GM18858 (cell line): ENCODE measurements at regions not wholly inside any gene's neighbourhood (a gene's known extent, or its start where the extent isn't known, plus 50 kb on each side); places are given as distances from the start of the nearest gene placed in this dataset.

Experiments used
- ATAC-seq: cut with Tn5 transposase; IDR thresholded peaks from one replicate; pipeline ENCODE4 v1.9.1; 2021; ENCODE audit not compliant: unreplicated experiment

- no peak for ATAC-seq
These were observed 92.2 kb downstream of the UNC5CL start for GRCh38 chr6:40946738-40947301.

DNA sequence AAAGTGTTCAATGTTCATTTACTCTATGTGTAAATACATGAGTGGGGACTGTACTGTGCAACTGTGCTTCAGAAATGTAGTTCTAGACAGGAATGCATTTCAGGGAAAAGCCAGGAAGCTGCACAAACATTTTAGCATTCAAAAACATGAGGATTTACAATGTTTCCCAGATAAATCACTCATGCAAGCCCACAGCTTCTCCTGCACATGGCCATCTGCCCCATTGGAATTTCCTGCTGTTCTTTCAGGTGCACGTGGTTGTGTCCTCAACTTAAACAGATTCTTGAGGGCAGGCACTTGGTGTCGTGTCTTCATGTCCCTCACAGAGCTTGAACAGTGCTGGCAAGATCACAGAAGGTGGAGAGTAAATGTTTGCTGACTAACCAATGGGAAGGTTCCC, 101.5 kb downstream of the UNC5CL start:
- no peak for ATAC-seq

GRCh38 chr6:40936818-40937251, 102.2 kb downstream of the UNC5CL start:
- no peak for ATAC-seq

DNA sequence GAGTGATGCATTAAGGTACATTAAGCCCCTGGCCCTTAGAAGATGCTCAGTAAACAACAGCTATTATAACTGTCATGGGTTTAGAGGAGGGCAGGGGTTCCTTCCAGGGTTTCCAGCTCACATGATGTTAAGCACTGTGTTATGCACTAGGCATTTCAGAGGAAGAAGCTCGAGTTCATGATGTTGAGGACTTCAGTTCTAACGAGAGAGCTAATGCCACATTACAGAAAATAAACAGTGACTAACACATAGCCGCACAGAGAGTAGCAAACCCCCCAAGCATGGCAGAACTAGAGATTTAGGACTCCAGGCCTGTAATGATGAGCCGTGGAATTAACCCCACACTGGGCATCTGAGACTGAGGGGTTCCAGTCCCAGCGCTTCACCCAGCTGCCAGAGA, 105.2 kb downstream of the UNC5CL start:
- ATAC-seq: no peak

GRCh38 chr6:40932953-40933352, 106.1 kb downstream of the UNC5CL start:
- no peak for ATAC-seq

DNA sequence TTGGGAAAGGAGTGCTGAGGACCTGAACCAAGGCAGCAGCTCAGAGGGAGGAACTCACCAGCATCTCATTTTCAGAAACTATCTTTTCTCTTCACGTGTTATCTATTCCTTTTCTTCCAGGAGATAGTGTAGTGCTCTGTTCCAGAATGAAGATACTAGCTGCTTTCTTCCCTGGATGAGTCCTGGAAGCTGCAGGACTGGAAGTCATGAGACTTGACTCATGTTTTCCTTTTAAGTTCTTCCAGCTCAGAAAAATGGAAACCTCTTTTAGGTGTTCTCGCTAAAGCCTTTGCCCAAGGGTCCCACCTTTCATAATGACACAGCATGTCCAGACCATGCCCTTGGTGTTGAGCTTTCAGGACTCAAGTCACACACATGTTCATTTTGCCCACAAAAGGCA, 106.7 kb downstream of the UNC5CL start:
- no peak for ATAC-seq

DNA sequence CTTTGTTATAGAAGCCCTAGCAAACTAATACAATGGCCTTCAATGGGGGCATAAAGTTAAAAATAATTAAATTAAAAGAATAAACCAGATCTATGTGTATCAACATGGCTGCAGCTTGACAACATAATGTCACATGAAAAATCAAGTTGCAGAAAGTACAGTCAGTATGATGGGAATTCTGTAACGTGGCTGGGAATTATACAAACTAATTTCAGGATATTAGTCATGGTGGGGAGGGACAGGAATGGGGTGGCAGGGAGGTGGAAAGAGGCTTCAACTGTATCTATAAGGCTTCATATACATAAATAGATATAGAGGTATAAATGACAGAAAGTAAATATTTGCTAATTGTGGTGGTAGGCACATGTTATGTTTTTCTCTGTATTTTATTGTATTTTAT, 107.1 kb downstream of the UNC5CL start:
- ATAC-seq: no peak

DNA sequence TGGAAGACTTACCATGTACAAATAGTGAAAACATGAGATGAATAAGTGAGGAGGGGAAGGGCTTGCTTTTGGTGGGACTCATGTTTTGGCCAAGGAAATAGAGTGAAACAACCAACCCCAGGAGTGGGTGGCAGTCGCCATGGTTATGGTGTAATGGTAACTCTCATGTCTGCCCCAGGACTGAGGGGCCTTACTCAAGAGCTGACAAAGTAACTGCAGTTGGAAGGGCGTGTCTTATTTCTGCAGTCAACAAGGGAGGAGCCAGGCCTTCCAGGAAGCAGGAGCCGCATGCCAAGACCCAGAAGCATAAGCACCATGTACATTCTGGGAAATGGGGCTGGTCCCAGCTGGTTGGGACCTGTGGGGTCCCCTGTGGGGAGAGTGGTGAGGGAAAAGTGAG, 108.5 kb downstream of the UNC5CL start:
- ATAC-seq: no peak

DNA sequence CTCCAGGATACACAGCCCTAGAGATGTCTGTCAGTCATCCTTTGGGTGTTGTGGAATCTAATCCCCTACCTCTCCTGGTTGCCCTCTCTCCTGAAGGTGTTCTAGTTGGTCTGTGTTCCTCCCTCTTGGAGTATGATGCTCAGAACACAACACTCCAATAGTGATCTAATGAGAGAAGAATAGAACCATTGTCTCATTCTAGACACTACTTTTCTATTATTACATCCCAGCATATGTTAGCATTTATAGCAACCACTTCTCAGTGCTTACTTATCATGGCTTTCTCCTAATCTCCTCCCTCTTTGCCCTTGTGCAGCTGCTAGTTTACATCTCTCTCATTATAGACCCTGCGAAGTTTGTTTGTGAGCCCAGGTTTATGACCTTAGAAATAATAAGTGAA, 109.0 kb downstream of the UNC5CL start:
- ATAC-seq: no peak

DNA sequence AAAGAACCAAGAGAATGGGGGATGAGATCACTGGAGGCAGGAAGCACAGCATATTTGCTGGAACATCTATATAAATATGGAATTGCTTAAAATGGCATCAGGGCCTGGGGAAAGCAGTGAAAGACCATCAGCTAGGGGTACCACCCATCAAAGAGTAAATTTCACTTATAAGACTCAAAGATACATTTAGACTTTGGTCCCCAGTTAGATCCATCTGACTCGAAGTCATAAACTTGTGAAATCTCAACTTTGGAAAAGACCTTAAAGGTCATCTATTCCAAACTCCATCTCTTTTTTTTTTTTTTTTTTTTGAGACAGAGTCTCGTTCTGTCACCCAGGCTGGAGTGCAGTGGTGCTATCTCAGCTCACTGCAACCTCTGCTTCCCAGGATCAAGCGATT, 109.8 kb downstream of the UNC5CL start:
- ATAC-seq: no peak

- ATAC-seq: no peak
These were observed 110.3 kb downstream of the UNC5CL start for GRCh38 chr6:40928763-40929162.

DNA sequence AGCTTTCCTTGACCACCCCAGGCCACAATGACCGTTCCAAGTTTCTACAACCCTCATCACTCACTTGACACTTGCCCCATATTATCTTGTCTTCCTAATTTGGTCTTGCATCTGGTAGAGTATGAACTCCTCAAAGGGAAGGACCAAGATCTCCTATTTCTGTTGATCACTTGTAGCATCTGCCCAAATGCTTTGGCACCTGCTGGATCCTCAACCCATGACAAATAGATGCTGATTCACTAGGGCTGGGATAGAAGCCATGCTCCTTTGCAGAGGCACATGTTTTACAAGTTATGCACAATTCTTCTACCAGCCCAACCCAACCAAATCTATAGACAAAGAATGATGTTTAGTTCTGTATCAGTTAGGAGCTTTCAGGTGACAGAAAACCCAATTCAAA, 110.7 kb downstream of the UNC5CL start:
- ATAC-seq: no peak

- ATAC-seq: no peak
These were observed 113.7 kb downstream of the UNC5CL start for GRCh38 chr6:40925341-40925740.

GRCh38 chr6:40924839-40925238, 114.2 kb downstream of the UNC5CL start:
- ATAC-seq: no peak

- ATAC-seq: no peak
These were observed 115.1 kb downstream of the UNC5CL start for GRCh38 chr6:40923880-40924279.

- ATAC-seq: no peak
These were observed 115.7 kb downstream of the UNC5CL start for GRCh38 chr6:40923326-40923725.

GRCh38 chr6:40922281-40922680, 116.7 kb downstream of the UNC5CL start:
- ATAC-seq: no peak

GRCh38 chr6:40918040-40918651, 120.9 kb downstream of the UNC5CL start:
- ATAC-seq: no peak

GRCh38 chr6:40917603-40918002, 121.4 kb downstream of the UNC5CL start:
- ATAC-seq: no peak

DNA sequence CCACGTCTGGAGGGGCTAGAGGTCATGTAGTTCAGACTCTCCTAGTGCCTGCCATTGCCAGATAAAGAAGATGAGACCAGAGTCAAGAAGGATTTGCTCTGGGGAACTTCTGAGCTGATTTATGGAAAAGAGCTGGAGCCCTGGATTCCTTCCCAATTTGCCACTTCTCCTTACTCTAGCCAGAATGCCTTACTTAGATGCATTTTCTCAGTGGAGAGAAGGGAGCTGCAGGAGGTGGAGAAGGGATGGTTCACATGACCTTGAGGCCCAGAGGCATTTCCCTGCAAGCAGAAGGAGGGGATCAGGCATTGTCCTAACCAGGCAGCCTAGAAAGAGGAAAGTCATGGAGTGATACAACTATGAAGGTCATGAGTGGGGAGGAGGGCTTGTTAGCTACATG, 122.2 kb downstream of the UNC5CL start:
- no peak for ATAC-seq

DNA sequence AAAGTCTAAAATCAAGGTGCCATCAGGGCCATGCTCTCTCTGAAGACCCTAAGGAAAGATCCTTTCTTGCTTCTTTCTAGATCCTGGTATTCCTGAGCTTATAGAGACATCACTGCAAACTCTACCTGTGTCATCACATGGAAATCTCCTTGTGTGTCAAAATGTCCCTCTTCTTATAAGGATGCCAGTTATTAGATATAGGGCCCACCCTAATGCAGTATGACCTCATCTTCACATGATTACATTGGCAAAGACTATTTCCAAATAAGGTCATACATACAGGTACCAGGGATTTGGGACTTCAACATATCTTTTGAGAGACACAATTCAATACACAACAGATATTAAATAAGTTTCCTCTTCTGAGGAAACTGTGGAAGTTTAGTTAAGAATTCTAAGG, 123.9 kb downstream of the UNC5CL start:
- no peak for ATAC-seq

- ATAC-seq: no peak
These were observed 125.0 kb downstream of the UNC5CL start for GRCh38 chr6:40914005-40914404.
